DMS53 (cell line): ENCODE measurements at regions not wholly inside any gene's neighbourhood (a gene's known extent, or its start where the extent isn't known, plus 50 kb on each side); places are given as distances from the start of the nearest gene placed in this dataset.
"Not testable (repeated sequence)": the region's sequence is repeated elsewhere in the genome, so short reads cannot be mapped to it uniquely, and the experiment has no call there.

Source experiments
- DNase-seq: peaks from one replicate; lab custom pipeline; 2025; lab: John Stamatoyannopoulos, UW

DNA sequence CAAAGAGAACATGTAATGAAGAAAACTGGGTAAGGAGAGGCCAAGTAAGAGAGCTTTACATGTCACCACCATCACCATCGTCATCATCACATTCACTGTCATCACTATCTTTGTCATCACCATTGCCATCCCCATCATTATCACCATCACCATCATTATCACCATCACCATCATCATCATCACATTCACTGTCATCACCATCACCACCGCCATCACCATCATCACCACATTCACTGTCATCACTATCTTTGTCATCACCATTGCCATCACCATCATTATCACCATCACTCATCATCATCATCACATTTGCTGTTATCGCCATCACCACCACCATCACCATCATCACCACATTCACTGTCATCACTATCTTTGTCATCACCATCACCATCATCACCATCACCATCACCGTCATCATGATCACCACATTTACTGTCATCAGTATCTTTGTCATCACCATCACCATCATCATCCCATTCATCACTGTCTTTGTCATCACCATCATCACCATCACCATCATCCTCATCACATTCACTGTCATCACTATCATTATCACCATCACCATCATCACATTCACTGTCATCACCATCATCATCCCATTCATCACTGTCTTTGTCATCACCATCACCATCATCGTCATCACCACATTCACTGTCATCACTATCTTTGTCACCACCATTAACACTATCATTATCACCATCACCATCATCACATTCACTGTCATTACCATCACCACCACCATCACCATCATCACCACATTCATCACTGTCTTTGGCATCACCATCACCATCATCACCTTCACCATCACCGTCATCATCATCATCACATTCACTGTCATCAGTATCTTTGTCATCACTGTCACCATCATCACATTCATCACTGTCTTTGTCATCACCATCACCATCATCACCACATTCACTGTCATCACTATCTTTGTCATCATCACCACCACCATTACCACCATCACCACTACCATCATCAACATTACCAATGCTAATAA lies 172.3 kb downstream of the ERMARD start:
- no peak for DNase-seq

DNA sequence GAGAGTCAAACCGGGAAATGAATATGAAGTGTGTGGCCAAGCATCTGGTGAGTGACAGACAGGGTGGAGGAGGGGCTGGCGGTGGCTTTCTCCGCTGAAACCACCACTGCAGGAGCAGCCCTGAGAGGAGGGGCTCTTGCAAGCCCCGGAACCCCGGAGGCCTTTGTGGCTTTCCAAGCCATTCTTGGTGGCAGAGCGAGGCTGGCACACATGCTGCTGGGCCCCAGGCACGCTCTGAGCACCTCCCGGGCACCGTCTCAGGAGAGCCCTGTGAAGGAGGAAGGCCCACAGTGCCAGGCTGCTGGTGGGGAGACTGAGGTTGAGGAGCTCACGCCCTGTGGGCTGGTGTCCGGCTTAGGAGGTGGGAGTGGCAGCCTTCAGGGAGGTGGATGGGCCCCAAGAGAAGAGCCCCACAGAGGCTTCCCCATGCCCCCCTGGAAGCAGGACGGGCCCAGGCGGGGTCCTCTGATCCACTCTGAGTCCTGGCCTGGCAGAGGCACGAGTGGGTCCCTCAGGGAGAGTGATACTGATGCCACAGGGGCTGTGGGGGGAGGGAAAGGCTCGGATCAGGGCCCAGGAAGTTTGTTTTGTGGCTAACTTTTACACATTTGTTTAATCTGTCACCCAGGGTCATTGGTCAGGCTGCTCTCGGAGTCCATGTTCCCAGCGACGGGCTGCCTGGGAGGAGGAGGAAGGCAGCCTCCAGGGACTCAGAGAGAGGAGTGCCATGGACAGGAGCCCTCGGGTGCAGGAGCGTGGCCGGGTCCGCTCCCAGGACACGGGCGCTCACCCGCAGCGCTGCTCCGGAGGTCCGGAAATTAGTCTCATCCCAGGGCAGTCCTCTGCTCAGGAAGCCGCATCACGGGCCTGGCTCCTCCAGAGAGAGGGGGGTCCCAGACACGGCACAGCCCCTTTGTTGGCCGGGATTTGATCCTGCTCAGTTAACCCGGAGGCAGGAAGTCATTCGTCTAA lies 170.7 kb downstream of the ERMARD start:
- DNase-seq = no peak

DNA sequence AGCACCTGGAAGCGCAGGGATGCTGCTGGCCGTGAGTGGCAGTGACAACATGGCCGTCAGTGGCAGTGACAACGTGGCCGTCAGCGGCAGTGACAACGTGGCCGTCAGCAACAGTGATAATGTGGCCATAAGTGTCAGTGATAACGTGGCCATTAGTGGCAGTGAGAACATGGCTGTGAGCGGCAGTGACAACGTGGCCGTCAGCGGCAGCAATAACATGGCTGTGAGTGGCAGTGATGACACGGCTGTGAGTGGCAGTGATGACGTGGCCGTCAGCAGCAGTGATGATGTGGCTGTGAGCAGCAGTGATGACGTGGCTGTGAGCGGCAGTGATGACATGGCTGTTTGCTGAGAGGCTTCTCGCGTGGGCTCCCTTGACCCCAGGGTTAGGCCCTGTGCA lies 169.8 kb downstream of the ERMARD start:
- no peak for DNase-seq

DNA sequence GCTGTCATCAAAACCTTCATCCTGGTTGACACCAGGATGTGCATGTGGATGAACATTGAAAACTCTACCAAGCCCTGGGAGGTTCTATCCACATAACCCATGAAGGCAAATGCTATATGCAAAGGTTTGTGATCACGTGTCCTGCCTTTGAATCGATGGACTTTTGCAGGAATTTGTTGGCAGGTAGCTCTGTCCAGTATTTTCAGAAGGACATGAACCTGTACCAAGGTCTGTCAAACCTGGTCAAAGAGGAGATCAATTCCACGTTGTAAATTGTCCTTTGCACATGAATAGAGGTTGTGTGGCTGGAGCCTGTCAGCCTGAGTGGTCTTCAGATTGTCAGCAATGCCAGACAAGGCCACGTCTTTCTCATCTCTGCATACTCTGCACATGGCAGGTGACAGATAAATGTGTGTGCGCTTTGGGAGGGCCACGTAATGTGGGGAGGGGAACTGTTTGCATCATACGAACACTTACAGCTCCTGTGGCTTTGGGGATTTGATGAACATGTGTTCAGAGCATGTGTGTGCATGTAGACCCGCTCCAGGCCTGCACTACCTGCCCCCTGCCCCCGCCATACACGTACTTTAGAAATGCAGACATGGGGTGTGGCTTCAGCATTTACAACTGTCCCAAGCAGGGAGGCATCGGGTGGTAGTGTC lies 169.1 kb downstream of the ERMARD start:
- no peak for DNase-seq

DNA sequence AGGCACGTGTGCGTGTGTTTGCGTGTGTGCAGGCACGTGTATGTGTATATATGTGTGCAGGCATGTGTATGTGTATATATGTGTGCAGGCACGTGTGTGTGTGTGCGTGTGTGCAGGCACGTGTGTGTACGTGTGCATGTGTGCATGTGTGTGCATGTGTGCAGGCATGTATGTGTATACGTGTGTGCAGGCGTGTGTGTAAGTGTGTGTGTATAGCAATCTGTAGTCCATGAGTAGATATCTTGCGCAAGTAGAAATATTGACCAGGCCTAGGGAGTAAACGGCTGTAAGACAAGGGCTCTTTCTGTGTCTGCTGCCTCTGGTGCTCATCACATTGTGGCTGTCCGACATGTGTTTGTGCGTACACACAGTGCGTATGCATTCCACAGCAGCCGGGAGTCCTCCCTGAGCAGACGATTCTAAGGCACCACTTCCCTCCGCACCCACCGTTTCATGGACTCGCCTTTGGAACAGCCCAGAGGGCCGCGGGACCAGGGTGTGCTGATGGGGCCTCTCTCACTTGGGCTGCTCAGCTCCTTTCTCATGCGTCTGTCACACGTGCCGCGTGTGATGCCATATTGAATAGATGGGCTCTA lies 167.6 kb downstream of the ERMARD start:
- no peak for DNase-seq

DNA sequence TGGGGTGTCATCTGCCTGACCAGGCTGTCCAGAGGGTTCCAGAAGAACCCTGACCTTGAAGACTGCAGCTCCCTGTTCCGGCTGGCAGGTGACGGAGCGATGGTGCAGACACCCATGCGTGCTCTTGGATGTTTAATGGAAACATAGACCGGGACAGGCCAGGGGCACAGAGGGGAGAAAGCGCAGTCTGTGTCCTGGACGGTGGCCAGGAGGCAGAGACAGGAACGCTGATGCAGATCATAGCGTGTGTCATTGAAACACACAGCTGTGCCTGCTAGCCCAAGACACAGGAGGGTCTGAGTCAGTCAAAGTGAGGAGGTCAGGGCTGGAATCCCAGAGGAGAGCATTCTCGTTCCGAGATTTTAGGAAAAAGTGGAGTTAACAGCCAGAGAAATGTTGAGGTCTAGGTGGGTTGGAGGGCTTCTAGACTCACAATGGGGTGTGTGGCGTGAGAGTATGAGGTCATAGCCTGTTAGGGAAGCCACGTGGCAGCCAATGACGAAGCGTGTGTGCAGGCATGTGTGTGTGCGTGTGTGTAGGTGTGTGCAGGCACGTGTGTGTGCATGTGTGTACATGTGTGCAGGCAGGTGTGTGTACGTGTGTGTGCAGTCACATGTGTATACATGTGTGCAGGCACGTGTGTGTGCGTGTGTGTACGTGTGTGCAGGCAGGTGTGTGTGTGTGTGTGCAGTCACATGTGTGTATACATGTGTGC lies 167.0 kb downstream of the ERMARD start:
- no peak for DNase-seq

DNA sequence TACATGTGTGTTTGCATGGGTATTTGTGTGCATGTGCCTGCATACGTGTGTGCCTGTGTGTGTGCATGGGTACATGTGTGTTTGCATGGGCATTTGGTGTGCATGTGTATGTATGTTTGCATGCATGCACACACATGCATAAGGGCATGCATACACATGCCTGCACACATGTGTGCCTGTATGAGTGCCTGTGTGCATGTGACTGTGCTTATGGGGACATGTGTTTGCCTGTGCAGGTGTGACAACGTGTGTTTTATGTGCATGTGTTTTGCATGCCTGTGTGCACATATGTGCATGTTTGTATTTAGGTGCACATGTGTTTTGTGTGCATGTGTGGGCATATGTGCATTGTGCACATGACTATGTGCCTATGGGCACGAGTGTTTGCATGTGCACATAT lies 165.7 kb downstream of the ERMARD start:
- DNase-seq = no peak

DNA sequence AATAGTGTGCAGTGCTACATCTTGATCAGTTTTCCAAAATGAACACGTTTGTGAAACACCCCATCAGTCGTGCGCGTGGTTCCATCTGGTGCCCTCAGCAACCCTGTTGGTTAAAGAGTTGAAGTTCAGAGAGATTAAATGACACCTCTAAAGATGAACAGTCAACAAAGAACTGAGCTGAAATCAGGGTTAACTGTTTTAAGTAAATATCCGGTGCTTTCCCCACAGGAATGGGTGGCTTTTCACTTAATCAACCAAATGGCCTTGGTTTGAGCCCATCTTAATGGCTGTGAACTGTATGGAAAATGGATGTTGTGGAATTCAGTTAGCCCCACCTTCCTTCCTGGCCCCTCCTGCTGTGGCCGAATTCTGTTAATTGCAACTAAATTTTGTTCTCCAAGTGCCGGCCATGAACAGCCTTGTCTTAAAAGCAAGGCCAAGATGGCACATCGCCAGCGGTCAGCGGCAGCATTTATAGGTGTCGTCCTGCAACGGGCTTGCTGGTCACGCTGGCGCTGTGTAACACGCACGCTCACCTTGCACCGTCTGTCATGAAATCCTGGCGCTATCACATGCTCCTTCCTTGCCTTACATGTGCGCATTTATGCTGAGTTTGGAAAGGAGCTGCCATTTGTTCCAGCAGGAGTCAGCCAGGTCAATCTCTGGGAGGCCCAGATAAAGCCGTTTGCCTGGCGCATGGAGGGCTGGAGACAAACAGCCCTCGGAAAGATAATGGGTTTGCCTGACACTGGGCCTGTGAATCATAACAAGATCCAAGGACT lies 164.5 kb downstream of the ERMARD start:
- DNase-seq = peak; percentile 7

DNA sequence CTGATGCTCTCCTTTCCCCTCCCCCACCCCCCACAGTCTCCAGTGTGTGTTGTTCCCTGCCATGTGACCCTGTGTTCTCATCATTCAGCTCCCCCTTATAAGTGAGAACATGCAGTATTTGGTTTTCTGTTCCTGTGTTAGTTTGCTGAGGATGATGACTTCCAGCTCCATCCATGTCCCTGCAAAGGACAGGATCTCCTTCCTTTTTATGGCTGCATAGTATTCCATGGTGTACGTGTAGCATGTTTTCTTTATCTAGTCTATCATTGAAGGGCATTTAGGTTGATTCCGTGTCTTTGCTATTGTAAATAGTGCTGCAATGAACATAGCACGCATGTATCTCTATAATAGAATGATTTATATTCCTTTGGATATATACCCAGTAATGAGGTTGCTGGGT lies 162.3 kb downstream of the ERMARD start:
- not testable (repeated sequence) for DNase-seq

DNA sequence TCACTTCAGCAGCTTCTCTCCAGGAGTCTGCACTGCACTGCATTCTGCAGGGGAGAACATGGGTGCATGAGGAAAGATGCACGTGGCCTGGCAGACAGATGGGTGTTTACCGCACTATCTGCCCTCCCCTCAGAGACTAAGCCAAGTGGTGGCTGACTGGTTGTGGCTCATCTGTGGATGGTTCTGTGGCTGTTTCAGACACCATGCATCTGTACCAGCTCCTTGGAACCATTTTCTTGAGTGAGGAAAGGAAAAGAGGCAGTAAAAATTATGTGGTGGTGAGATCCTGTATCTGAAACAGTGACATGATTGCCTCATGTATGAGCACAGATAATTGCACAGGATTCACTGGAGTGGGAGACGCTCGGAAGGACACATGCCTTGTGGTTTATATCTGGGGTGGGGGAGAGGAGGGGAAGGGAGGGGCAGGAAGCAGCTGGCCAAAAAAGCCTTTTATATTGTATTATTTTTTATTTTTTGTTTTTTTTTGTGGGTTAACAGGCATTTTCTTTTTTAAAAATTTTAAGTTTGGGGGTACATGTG lies 161.7 kb downstream of the ERMARD start:
- DNase-seq = no peak

DNA sequence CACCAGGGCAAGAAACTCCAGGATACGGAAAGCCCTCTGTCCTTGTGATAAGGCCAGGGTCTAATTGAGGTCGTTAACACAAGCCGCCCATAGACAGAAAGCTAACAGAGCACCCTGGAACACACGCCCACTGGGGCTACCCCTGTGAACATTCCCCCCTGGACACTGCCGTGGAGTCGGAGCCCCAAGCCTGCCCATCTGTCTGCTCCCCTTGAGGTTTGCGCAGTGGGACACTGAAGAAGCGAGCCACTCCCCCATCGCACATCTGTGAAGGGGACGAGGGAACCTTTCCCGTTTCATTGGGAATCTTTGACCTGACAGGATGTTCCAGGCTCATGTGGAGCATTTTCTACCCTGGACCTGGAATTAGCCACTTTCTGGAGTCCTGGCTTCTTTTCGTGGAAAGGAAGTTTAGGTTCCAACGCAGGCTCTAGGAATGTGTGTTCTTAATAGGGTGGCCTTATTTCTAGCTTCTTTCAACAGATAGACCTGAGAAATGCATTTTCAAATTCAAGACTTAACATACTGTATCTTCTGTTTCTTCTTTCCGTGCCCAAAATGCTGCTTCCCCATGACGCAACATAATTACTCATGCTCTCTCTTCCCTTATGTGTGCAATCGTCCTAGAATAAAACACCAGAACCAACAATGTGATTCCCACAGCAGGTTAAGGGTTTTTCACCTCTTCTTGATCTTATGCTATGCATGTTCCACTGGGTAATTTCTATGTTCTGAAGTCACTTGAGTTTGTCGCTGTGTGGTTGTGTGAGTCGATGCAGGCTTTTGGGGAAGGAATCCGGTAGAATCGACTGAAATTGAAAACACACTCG lies 161.1 kb downstream of the ERMARD start:
- no peak for DNase-seq

DNA sequence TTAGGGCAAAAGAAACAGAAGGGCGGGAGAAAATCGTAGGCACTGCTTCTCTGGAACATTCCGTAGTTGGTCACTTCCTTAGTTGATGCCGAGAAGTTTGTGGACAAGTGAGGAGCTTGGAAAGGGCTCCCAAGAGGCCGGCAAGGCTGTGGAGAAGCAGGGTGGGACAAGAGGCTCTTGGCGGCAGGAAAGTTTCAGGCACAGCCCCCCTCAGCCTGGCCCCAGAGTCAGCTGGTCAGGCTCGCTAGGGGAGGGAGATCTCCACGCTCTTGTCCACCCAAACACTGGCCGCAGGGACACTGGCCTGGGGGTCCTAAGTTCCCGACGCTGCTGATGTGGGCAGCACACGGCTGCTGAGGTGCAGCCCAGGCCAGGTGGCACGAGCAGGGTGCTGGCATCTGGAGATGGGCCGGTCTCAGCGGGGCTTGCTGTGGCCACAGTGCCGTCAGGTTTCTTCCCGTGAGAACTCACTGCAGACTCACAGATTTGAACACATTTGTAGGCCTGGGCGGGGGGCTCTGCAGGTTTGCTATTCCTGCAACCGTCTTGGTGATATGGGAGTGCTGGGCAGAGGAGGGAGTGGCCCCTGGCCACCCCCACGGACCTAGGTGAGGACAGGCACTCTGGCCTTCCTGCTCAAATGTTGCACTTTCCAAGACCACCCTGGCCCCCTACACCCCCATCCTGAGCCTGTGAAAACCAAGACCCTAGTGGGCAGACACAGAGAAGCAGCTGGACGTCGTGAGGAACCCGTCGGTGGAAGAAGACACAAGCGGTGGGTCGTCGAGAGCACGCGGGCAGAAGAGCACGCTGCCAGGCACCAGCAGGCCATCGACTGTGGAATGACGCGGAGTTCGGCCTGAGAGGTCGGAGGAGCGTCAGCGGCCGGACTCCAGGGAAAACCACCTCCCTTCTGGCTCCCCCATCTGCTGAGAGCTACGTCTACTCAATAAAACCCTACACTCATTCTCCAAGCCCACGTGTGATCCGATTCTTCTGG lies 160.1 kb downstream of the ERMARD start:
- DNase-seq = no peak

DNA sequence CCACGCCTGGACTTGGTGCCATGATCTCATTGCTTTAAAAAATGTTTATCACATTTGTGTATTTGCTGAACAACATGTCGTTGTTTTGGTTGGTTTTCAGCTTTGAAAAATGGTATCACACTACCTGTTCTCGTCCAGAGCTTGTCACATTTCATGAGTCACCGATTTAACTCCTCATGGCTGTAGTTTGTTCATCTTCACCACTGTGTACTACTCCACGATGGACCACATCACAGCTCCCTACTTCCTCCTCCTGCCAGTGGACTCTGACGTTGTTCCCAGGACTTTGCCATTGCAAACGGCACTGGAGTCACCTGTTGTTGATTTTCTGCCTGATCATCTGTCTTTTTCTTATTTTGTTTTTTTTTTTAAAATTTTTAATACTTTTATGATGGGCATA lies 157.7 kb downstream of the ERMARD start:
- no peak for DNase-seq

DNA sequence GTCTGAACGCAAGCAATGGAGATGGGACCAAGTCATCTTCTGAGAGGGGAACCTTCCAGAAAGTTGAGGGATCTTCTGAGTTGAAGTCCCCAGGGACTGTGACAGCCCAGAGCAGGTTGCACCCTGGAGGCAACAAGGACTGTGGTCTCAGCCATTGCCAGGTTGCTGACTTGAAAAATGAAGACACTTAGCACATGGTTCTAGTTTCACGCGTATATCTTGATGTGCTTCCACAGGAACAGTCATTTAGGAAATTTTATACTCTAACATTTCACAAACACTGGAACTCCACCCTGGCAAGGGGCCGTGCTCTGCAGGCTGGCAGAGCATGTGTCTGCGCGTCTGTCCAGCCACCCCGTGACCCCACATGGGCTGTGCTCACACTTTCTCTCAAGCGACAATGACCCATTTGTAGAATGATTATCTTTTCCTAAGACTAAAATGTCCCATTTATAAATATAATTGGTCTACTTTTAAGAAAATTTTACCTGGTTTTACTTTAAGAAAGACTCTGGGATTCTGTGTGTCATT lies 157.0 kb downstream of the ERMARD start:
- DNase-seq = no peak

DNA sequence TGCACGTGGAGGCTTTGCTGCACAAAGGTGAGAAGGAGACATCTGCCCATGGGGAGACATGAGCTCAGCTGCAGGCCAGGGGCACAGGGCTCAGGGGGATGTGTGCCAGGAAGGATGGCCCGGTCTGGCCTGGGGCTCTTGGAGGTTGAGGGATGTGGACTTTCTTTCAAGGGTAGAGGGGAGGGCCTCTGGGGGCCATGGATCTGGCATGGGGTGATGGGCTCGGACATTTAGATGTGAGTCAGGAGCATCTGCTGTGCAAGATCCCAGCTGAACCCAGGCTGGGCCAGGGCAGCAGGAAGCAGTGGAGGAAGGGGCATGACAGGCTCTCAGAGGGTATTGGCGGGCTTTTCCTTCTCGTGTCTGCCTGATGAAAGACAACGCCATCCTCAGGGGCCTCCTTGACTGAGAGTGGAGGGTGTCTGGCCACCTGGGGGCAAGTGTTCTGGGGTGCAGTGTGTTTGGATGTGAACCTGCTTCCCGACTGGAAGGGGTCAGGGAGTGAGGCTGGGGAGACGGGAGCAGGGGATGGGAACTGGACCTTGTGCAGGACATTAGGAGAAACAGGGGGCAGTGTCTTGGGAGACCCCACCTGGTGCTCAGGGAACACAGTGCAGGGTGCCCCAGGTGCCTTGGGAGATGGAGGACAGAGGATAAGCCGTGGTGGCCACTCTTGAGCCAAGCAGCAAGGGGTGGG lies 156.1 kb downstream of the ERMARD start:
- no peak for DNase-seq

DNA sequence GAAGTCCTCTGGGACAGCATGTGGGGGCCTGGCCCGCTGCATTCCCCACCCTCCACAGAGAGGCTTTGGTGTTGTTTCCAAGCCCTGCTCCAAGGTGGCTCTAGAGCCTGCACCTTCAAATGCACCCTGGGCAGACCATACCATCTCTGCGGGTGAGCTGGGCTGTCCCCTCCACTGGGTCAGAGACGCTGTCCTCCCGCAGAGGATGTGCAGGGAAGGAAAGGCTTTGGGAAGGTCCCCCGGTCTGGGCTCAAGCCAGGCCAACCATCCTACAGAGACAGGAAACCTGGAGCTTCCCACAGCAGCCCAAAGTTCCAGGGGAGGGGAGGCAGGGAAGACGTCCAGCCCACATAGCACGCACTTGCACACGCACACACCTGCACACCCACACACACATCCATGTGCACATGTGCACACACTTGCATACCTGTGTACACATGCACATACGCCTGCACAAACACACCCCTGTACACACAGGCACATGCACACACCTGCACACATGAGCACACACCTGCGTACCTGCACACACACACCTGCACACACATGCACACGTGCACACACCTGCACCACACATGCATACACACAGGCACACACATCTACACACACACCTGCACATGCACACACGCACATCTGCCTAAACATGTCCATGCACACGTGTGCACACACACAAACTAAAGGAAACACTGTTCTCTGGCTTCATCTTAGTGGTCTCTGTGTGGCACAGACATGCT lies 155.4 kb downstream of the ERMARD start:
- DNase-seq = no peak
